ENCODE measurements at regions not wholly inside any gene's neighbourhood (a gene's known extent, or its start where the extent isn't known, plus 50 kb on each side); places are given as distances from the start of the nearest gene placed in this dataset.

- no peaks in the 10 kb centered on the region for H3K36me3 ChIP-seq (ENCODE audit: control insufficient read depth in 1 of 2, insufficient read depth in 2 of 2, low read length in 2 of 2)
- H3K27ac ChIP-seq (ENCODE audit: low read length) = no peak overlapping the region
- no peaks in the 10 kb centered on the region for H3K4me1 ChIP-seq (ENCODE audit: control insufficient read depth in 1 of 2, insufficient read depth in 2 of 2, low read length in 2 of 2)
- H3K4me3 ChIP-seq (ENCODE audit: low read depth in 1 of 2, low read length in 2 of 2) = no peak overlapping the region
- H3K9me3 ChIP-seq (ENCODE audit: control insufficient read depth in 1 of 2, low read length in 2 of 2) = peaks cover 0 to 6% of the 10 kb centered on the region in 2 donors
- H3K27me3 ChIP-seq (ENCODE audit: low read depth, low read length) = no peaks in the 10 kb centered on the region
These were observed 1311.5 kb upstream of the CDH6 start for GRCh38 chr5:29882036-29882435.

- no peaks in the 10 kb centered on the region for H3K27me3 ChIP-seq (ENCODE audit: low read depth, low read length)
- no peak overlapping the region for H3K4me3 ChIP-seq (ENCODE audit: low read depth in 1 of 2, low read length in 2 of 2)
- peaks cover 0 to 6% of the 10 kb centered on the region in 2 donors for H3K9me3 ChIP-seq (ENCODE audit: control insufficient read depth in 1 of 2, low read length in 2 of 2)
- H3K4me1 ChIP-seq (ENCODE audit: control insufficient read depth in 1 of 2, insufficient read depth in 2 of 2, low read length in 2 of 2) = no peaks in the 10 kb centered on the region
- no peak overlapping the region for H3K27ac ChIP-seq (ENCODE audit: low read length)
- no peaks in the 10 kb centered on the region for H3K36me3 ChIP-seq (ENCODE audit: control insufficient read depth in 1 of 2, insufficient read depth in 2 of 2, low read length in 2 of 2)
These were observed 1314.1 kb upstream of the CDH6 start for GRCh38 chr5:29879401-29879800.

- H3K9me3 ChIP-seq (ENCODE audit: control insufficient read depth in 1 of 2, low read length in 2 of 2) = peaks cover 0 to 6% of the 10 kb centered on the region in 2 donors
- no peaks in the 10 kb centered on the region for H3K27me3 ChIP-seq (ENCODE audit: low read depth, low read length)
- H3K4me3 ChIP-seq (ENCODE audit: low read depth in 1 of 2, low read length in 2 of 2) = no peak overlapping the region
- H3K27ac ChIP-seq (ENCODE audit: low read length) = no peak overlapping the region
- H3K36me3 ChIP-seq (ENCODE audit: control insufficient read depth in 1 of 2, insufficient read depth in 2 of 2, low read length in 2 of 2) = no peaks in the 10 kb centered on the region
- H3K4me1 ChIP-seq (ENCODE audit: control insufficient read depth in 1 of 2, insufficient read depth in 2 of 2, low read length in 2 of 2) = no peaks in the 10 kb centered on the region
These were observed 1314.9 kb upstream of the CDH6 start for GRCh38 chr5:29878599-29878998.

GRCh38 chr5:29867155-29867554, 1326.3 kb upstream of the CDH6 start:
- Histone ChIP-seq H3K4me3 (ENCODE audit: low read depth in 1 of 2, low read length in 2 of 2) (no peak overlapping the region), H3K27me3 (ENCODE audit: low read depth, low read length) (no peaks in the 10 kb centered on the region), H3K4me1 (ENCODE audit: control insufficient read depth in 1 of 2, insufficient read depth in 2 of 2, low read length in 2 of 2) (no peaks in the 10 kb centered on the region), H3K36me3 (ENCODE audit: control insufficient read depth in 1 of 2, insufficient read depth in 2 of 2, low read length in 2 of 2) (no peaks in the 10 kb centered on the region), H3K9me3 (ENCODE audit: control insufficient read depth in 1 of 2, low read length in 2 of 2) (no peaks in the 10 kb centered on the region), H3K27ac (ENCODE audit: low read length) (no peak overlapping the region)

GRCh38 chr5:29853711-29854220, 1339.7 kb upstream of the CDH6 start:
- no peaks in the 10 kb centered on the region for H3K36me3 ChIP-seq (ENCODE audit: control insufficient read depth in 1 of 2, insufficient read depth in 2 of 2, low read length in 2 of 2)
- no peak overlapping the region for H3K27ac ChIP-seq (ENCODE audit: low read length)
- H3K9me3 ChIP-seq (ENCODE audit: control insufficient read depth in 1 of 2, low read length in 2 of 2) = peaks cover 3 to 8% of the 10 kb centered on the region in 2 donors

GRCh38 chr5:29852329-29852728, 1341.2 kb upstream of the CDH6 start:
- Histone ChIP-seq H3K9me3 (ENCODE audit: control insufficient read depth in 1 of 2, low read length in 2 of 2) (peaks cover 3 to 8% of the 10 kb centered on the region in 2 donors), H3K27ac (ENCODE audit: low read length) (no peak overlapping the region), H3K4me3 (ENCODE audit: low read depth in 1 of 2, low read length in 2 of 2) (no peak overlapping the region), H3K27me3 (ENCODE audit: low read depth, low read length) (no peaks in the 10 kb centered on the region), H3K36me3 (ENCODE audit: control insufficient read depth in 1 of 2, insufficient read depth in 2 of 2, low read length in 2 of 2) (no peaks in the 10 kb centered on the region), H3K4me1 (ENCODE audit: control insufficient read depth in 1 of 2, insufficient read depth in 2 of 2, low read length in 2 of 2) (no peaks in the 10 kb centered on the region)

More at GRCh38 chr5:29853711-29854220, 1339.7 kb upstream of the CDH6 start:
- Histone ChIP-seq H3K4me1 (ENCODE audit: control insufficient read depth in 1 of 2, insufficient read depth in 2 of 2, low read length in 2 of 2) (no peaks in the 10 kb centered on the region), H3K4me3 (ENCODE audit: low read depth in 1 of 2, low read length in 2 of 2) (no peak overlapping the region), H3K27me3 (ENCODE audit: low read depth, low read length) (no peaks in the 10 kb centered on the region)

- Histone ChIP-seq H3K27me3 (ENCODE audit: low read depth, low read length) (no peaks in the 10 kb centered on the region), H3K36me3 (ENCODE audit: control insufficient read depth in 1 of 2, insufficient read depth in 2 of 2, low read length in 2 of 2) (no peaks in the 10 kb centered on the region), H3K4me3 (ENCODE audit: low read depth in 1 of 2, low read length in 2 of 2) (no peak overlapping the region), H3K27ac (ENCODE audit: low read length) (no peak overlapping the region), H3K9me3 (ENCODE audit: control insufficient read depth in 1 of 2, low read length in 2 of 2) (peaks cover 3 to 5% of the 10 kb centered on the region in 2 donors), H3K4me1 (ENCODE audit: control insufficient read depth in 1 of 2, insufficient read depth in 2 of 2, low read length in 2 of 2) (no peaks in the 10 kb centered on the region)
These were observed 1348.3 kb upstream of the CDH6 start for GRCh38 chr5:29845206-29845605.

GRCh38 chr5:29833394-29833793, 1360.1 kb upstream of the CDH6 start:
- Histone ChIP-seq H3K27ac (ENCODE audit: low read length) (no peak overlapping the region), H3K36me3 (ENCODE audit: control insufficient read depth in 1 of 2, insufficient read depth in 2 of 2, low read length in 2 of 2) (no peaks in the 10 kb centered on the region), H3K4me1 (ENCODE audit: control insufficient read depth in 1 of 2, insufficient read depth in 2 of 2, low read length in 2 of 2) (no peaks in the 10 kb centered on the region), H3K9me3 (ENCODE audit: control insufficient read depth in 1 of 2, low read length in 2 of 2) (no peaks in the 10 kb centered on the region), H3K4me3 (ENCODE audit: low read depth in 1 of 2, low read length in 2 of 2) (no peak overlapping the region), H3K27me3 (ENCODE audit: low read depth, low read length) (no peaks in the 10 kb centered on the region)

GRCh38 chr5:29822521-29822920, 1371.0 kb upstream of the CDH6 start:
- Histone ChIP-seq H3K27me3 (ENCODE audit: low read depth, low read length) (no peaks in the 10 kb centered on the region), H3K27ac (ENCODE audit: low read length) (no peak overlapping the region), H3K4me1 (ENCODE audit: control insufficient read depth in 1 of 2, insufficient read depth in 2 of 2, low read length in 2 of 2) (no peaks in the 10 kb centered on the region), H3K9me3 (ENCODE audit: control insufficient read depth in 1 of 2, low read length in 2 of 2) (peaks cover 0 to 3% of the 10 kb centered on the region in 2 donors), H3K36me3 (ENCODE audit: control insufficient read depth in 1 of 2, insufficient read depth in 2 of 2, low read length in 2 of 2) (no peaks in the 10 kb centered on the region), H3K4me3 (ENCODE audit: low read depth in 1 of 2, low read length in 2 of 2) (no peak overlapping the region)

GRCh38 chr5:29811914-29812679, 1381.4 kb upstream of the CDH6 start:
- H3K27me3 ChIP-seq (ENCODE audit: low read depth, low read length) = no peaks in the 10 kb centered on the region
- no peak overlapping the region for H3K4me3 ChIP-seq (ENCODE audit: low read depth in 1 of 2, low read length in 2 of 2)
- no peaks in the 10 kb centered on the region for H3K4me1 ChIP-seq (ENCODE audit: control insufficient read depth in 1 of 2, insufficient read depth in 2 of 2, low read length in 2 of 2)
- no peaks in the 10 kb centered on the region for H3K9me3 ChIP-seq (ENCODE audit: control insufficient read depth in 1 of 2, low read length in 2 of 2)
- H3K36me3 ChIP-seq (ENCODE audit: control insufficient read depth in 1 of 2, insufficient read depth in 2 of 2, low read length in 2 of 2) = no peaks in the 10 kb centered on the region
- no peak overlapping the region for H3K27ac ChIP-seq (ENCODE audit: low read length)

- no peak overlapping the region for H3K27ac ChIP-seq (ENCODE audit: low read length)
- H3K4me3 ChIP-seq (ENCODE audit: low read depth in 1 of 2, low read length in 2 of 2) = no peak overlapping the region
- no peaks in the 10 kb centered on the region for H3K4me1 ChIP-seq (ENCODE audit: control insufficient read depth in 1 of 2, insufficient read depth in 2 of 2, low read length in 2 of 2)
- H3K36me3 ChIP-seq (ENCODE audit: control insufficient read depth in 1 of 2, insufficient read depth in 2 of 2, low read length in 2 of 2) = no peaks in the 10 kb centered on the region
- H3K9me3 ChIP-seq (ENCODE audit: control insufficient read depth in 1 of 2, low read length in 2 of 2) = no peaks in the 10 kb centered on the region
- no peaks in the 10 kb centered on the region for H3K27me3 ChIP-seq (ENCODE audit: low read depth, low read length)
These were observed 1387.7 kb upstream of the CDH6 start for GRCh38 chr5:29805804-29806203.

GRCh38 chr5:29800752-29801151, 1392.7 kb upstream of the CDH6 start:
- Histone ChIP-seq H3K9me3 (ENCODE audit: control insufficient read depth in 1 of 2, low read length in 2 of 2) (no peaks in the 10 kb centered on the region), H3K27me3 (ENCODE audit: low read depth, low read length) (no peaks in the 10 kb centered on the region), H3K4me3 (ENCODE audit: low read depth in 1 of 2, low read length in 2 of 2) (no peak overlapping the region), H3K27ac (ENCODE audit: low read length) (no peak overlapping the region), H3K4me1 (ENCODE audit: control insufficient read depth in 1 of 2, insufficient read depth in 2 of 2, low read length in 2 of 2) (no peaks in the 10 kb centered on the region), H3K36me3 (ENCODE audit: control insufficient read depth in 1 of 2, insufficient read depth in 2 of 2, low read length in 2 of 2) (no peaks in the 10 kb centered on the region)

Data from muscle layer of duodenum (tissue), 2 donors.